ENCODE measurements at regions not wholly inside any gene's neighbourhood (a gene's known extent, or its start where the extent isn't known, plus 50 kb on each side); places are given as distances from the start of the nearest gene placed in this dataset.

- no peak overlapping the region for H3K9ac ChIP-seq (ENCODE audit: low read depth, low read length)
- peaks cover 27% of the 10 kb centered on the region for H3K4me1 ChIP-seq (ENCODE audit: control insufficient read depth, insufficient read depth, low read length)
- H3K9me3 ChIP-seq (ENCODE audit: control insufficient read depth, insufficient read depth, low read length) = no peaks in the 10 kb centered on the region
- H3K36me3 ChIP-seq (ENCODE audit: control insufficient read depth, insufficient read depth, low read length) = no peaks in the 10 kb centered on the region
- no peak overlapping the region for H3K4me3 ChIP-seq (ENCODE audit: low read depth, low read length)
- peaks cover 20% of the 10 kb centered on the region for H3K27me3 ChIP-seq (ENCODE audit: control insufficient read depth, insufficient read depth, low read length)
These were observed 340.1 kb downstream of the SLC4A3 start for GRCh38 chr2:219967247-219968245.

- H3K36me3 ChIP-seq (ENCODE audit: control insufficient read depth, insufficient read depth, low read length) = no peaks in the 10 kb centered on the region
- H3K9ac ChIP-seq (ENCODE audit: low read depth, low read length) = no peak overlapping the region
- no peak overlapping the region for H3K4me3 ChIP-seq (ENCODE audit: low read depth, low read length)
- peaks cover 27% of the 10 kb centered on the region for H3K4me1 ChIP-seq (ENCODE audit: control insufficient read depth, insufficient read depth, low read length)
- no peaks in the 10 kb centered on the region for H3K9me3 ChIP-seq (ENCODE audit: control insufficient read depth, insufficient read depth, low read length)
- peaks cover 9% of the 10 kb centered on the region for H3K27me3 ChIP-seq (ENCODE audit: control insufficient read depth, insufficient read depth, low read length)
These were observed 341.4 kb downstream of the SLC4A3 start for GRCh38 chr2:219968685-219969345.

GRCh38 chr2:219969508-219969907 is 342.1 kb downstream of the SLC4A3 start:
- Histone ChIP-seq H3K36me3 (ENCODE audit: control insufficient read depth, insufficient read depth, low read length) (no peaks in the 10 kb centered on the region), H3K9me3 (ENCODE audit: control insufficient read depth, insufficient read depth, low read length) (no peaks in the 10 kb centered on the region), H3K4me1 (ENCODE audit: control insufficient read depth, insufficient read depth, low read length) (peaks cover 21% of the 10 kb centered on the region), H3K4me3 (ENCODE audit: low read depth, low read length) (no peak overlapping the region), H3K9ac (ENCODE audit: low read depth, low read length) (no peak overlapping the region), H3K27me3 (ENCODE audit: control insufficient read depth, insufficient read depth, low read length) (peaks cover 2% of the 10 kb centered on the region)

GRCh38 chr2:219973136-219973535 is 345.7 kb downstream of the SLC4A3 start:
- no peak overlapping the region for H3K4me3 ChIP-seq (ENCODE audit: low read depth, low read length)
- H3K9ac ChIP-seq (ENCODE audit: low read depth, low read length) = no peak overlapping the region
- H3K4me1 ChIP-seq (ENCODE audit: control insufficient read depth, insufficient read depth, low read length) = no peaks in the 10 kb centered on the region
- no peaks in the 10 kb centered on the region for H3K36me3 ChIP-seq (ENCODE audit: control insufficient read depth, insufficient read depth, low read length)
- H3K27me3 ChIP-seq (ENCODE audit: control insufficient read depth, insufficient read depth, low read length) = no peaks in the 10 kb centered on the region
- H3K9me3 ChIP-seq (ENCODE audit: control insufficient read depth, insufficient read depth, low read length) = no peaks in the 10 kb centered on the region

- Histone ChIP-seq H3K4me3 (ENCODE audit: low read depth, low read length) (no peak overlapping the region), H3K9me3 (ENCODE audit: control insufficient read depth, insufficient read depth, low read length) (no peaks in the 10 kb centered on the region), H3K9ac (ENCODE audit: low read depth, low read length) (no peak overlapping the region), H3K4me1 (ENCODE audit: control insufficient read depth, insufficient read depth, low read length) (no peaks in the 10 kb centered on the region), H3K27me3 (ENCODE audit: control insufficient read depth, insufficient read depth, low read length) (no peaks in the 10 kb centered on the region), H3K36me3 (ENCODE audit: control insufficient read depth, insufficient read depth, low read length) (no peaks in the 10 kb centered on the region)
These were observed 349.4 kb downstream of the SLC4A3 start for GRCh38 chr2:219976871-219977270.

GRCh38 chr2:219980638-219981037 is 353.2 kb downstream of the SLC4A3 start:
- no peaks in the 10 kb centered on the region for H3K9me3 ChIP-seq (ENCODE audit: control insufficient read depth, insufficient read depth, low read length)
- no peaks in the 10 kb centered on the region for H3K27me3 ChIP-seq (ENCODE audit: control insufficient read depth, insufficient read depth, low read length)
- no peaks in the 10 kb centered on the region for H3K36me3 ChIP-seq (ENCODE audit: control insufficient read depth, insufficient read depth, low read length)
- H3K9ac ChIP-seq (ENCODE audit: low read depth, low read length) = no peak overlapping the region
- no peak overlapping the region for H3K4me3 ChIP-seq (ENCODE audit: low read depth, low read length)
- no peaks in the 10 kb centered on the region for H3K4me1 ChIP-seq (ENCODE audit: control insufficient read depth, insufficient read depth, low read length)

- Histone ChIP-seq H3K4me3 (ENCODE audit: low read depth, low read length) (no peak overlapping the region), H3K9ac (ENCODE audit: low read depth, low read length) (no peak overlapping the region), H3K27me3 (ENCODE audit: control insufficient read depth, insufficient read depth, low read length) (no peaks in the 10 kb centered on the region)
These were observed 356.4 kb downstream of the SLC4A3 start for GRCh38 chr2:219983836-219984235.

GRCh38 chr2:219985017-219985416 is 357.6 kb downstream of the SLC4A3 start:
- no peaks in the 10 kb centered on the region for H3K27me3 ChIP-seq (ENCODE audit: control insufficient read depth, insufficient read depth, low read length)
- no peak overlapping the region for H3K4me3 ChIP-seq (ENCODE audit: low read depth, low read length)
- H3K9ac ChIP-seq (ENCODE audit: low read depth, low read length) = no peak overlapping the region
- H3K36me3 ChIP-seq (ENCODE audit: control insufficient read depth, insufficient read depth, low read length) = no peaks in the 10 kb centered on the region
- no peaks in the 10 kb centered on the region for H3K9me3 ChIP-seq (ENCODE audit: control insufficient read depth, insufficient read depth, low read length)
- H3K4me1 ChIP-seq (ENCODE audit: control insufficient read depth, insufficient read depth, low read length) = no peaks in the 10 kb centered on the region

More at GRCh38 chr2:219983836-219984235, 356.4 kb downstream of the SLC4A3 start:
- Histone ChIP-seq H3K9me3 (ENCODE audit: control insufficient read depth, insufficient read depth, low read length) (no peaks in the 10 kb centered on the region), H3K36me3 (ENCODE audit: control insufficient read depth, insufficient read depth, low read length) (no peaks in the 10 kb centered on the region), H3K4me1 (ENCODE audit: control insufficient read depth, insufficient read depth, low read length) (no peaks in the 10 kb centered on the region)

- Histone ChIP-seq H3K4me1 (ENCODE audit: control insufficient read depth, insufficient read depth, low read length) (no peaks in the 10 kb centered on the region), H3K27me3 (ENCODE audit: control insufficient read depth, insufficient read depth, low read length) (no peaks in the 10 kb centered on the region), H3K4me3 (ENCODE audit: low read depth, low read length) (no peak overlapping the region), H3K36me3 (ENCODE audit: control insufficient read depth, insufficient read depth, low read length) (no peaks in the 10 kb centered on the region), H3K9me3 (ENCODE audit: control insufficient read depth, insufficient read depth, low read length) (no peaks in the 10 kb centered on the region), H3K9ac (ENCODE audit: low read depth, low read length) (no peak overlapping the region)
These were observed 360.4 kb downstream of the SLC4A3 start for GRCh38 chr2:219987830-219988229.

- no peaks in the 10 kb centered on the region for H3K4me1 ChIP-seq (ENCODE audit: control insufficient read depth, insufficient read depth, low read length)
- H3K9me3 ChIP-seq (ENCODE audit: control insufficient read depth, insufficient read depth, low read length) = no peaks in the 10 kb centered on the region
- H3K4me3 ChIP-seq (ENCODE audit: low read depth, low read length) = no peak overlapping the region
- H3K36me3 ChIP-seq (ENCODE audit: control insufficient read depth, insufficient read depth, low read length) = no peaks in the 10 kb centered on the region
- no peaks in the 10 kb centered on the region for H3K27me3 ChIP-seq (ENCODE audit: control insufficient read depth, insufficient read depth, low read length)
- no peak overlapping the region for H3K9ac ChIP-seq (ENCODE audit: low read depth, low read length)
These were observed 362.3 kb downstream of the SLC4A3 start for GRCh38 chr2:219989744-219990143.

- Histone ChIP-seq H3K4me3 (ENCODE audit: low read depth, low read length) (no peak overlapping the region), H3K9ac (ENCODE audit: low read depth, low read length) (no peak overlapping the region), H3K4me1 (ENCODE audit: control insufficient read depth, insufficient read depth, low read length) (no peaks in the 10 kb centered on the region), H3K27me3 (ENCODE audit: control insufficient read depth, insufficient read depth, low read length) (no peaks in the 10 kb centered on the region), H3K36me3 (ENCODE audit: control insufficient read depth, insufficient read depth, low read length) (no peaks in the 10 kb centered on the region), H3K9me3 (ENCODE audit: control insufficient read depth, insufficient read depth, low read length) (no peaks in the 10 kb centered on the region)
These were observed 363.7 kb downstream of the SLC4A3 start for GRCh38 chr2:219991116-219991515.

GRCh38 chr2:219995399-219995798 is 368.0 kb downstream of the SLC4A3 start:
- no peak overlapping the region for H3K9ac ChIP-seq (ENCODE audit: low read depth, low read length)
- H3K36me3 ChIP-seq (ENCODE audit: control insufficient read depth, insufficient read depth, low read length) = no peaks in the 10 kb centered on the region
- H3K9me3 ChIP-seq (ENCODE audit: control insufficient read depth, insufficient read depth, low read length) = no peaks in the 10 kb centered on the region
- no peaks in the 10 kb centered on the region for H3K27me3 ChIP-seq (ENCODE audit: control insufficient read depth, insufficient read depth, low read length)
- H3K4me3 ChIP-seq (ENCODE audit: low read depth, low read length) = no peak overlapping the region
- no peaks in the 10 kb centered on the region for H3K4me1 ChIP-seq (ENCODE audit: control insufficient read depth, insufficient read depth, low read length)
